B cell (primary cell): ENCODE measurements at regions not wholly inside any gene's neighbourhood (a gene's known extent, or its start where the extent isn't known, plus 50 kb on each side); places are given as distances from the start of the nearest gene placed in this dataset.

Experiments used
- CTCF ChIP-seq: fragments of 200-600 bp; IDR thresholded peaks from one replicate; pipeline ENCODE4 v1.8.0; 2022; ENCODE audit warnings: antibody characterized with exemption, mild to moderate bottlenecking
- EZH2 ChIP-seq: IDR thresholded peaks from 2 replicates; pipeline ENCODE4 v1.6.1; 2012; ENCODE audit warnings: borderline replicate concordance, low read depth, mild to moderate bottlenecking, moderate library complexity, low read length; ENCODE audit not compliant: insufficient read depth, poor library complexity, severe bottlenecking

GRCh38 chr18:60090170-60090569 is 190.4 kb downstream of the PMAIP1 start:
- no peak for TF ChIP-seq CTCF
- no peak for TF ChIP-seq EZH2
